B cell (primary cell): ENCODE measurements at regions not wholly inside any gene's neighbourhood (a gene's known extent, or its start where the extent isn't known, plus 50 kb on each side); places are given as distances from the start of the nearest gene placed in this dataset.

Source experiments
- ATAC-seq: fragments of 200-7000 bp; cut with Tn5 transposase; one replicate; pipeline ENCODE4 v1.10.0; 2021; ENCODE audit warnings: low read depth, mild to moderate bottlenecking, moderate number of reproducible peaks, moderate library complexity
- CTCF ChIA-PET: fragments of 350-600 bp; sonication (Branson Sonifier 250); formaldehyde crosslinking; loops from one replicate; lab custom pipeline; 2021; ENCODE audit warnings: antibody characterized with exemption, inconsistent platforms; lab: Charles Lee
- POLR2A ChIA-PET: fragments of 350-600 bp; sonication (Branson Sonifier 250); formaldehyde crosslinking; loops from one replicate; lab custom pipeline; 2021; ENCODE audit warnings: antibody characterized with exemption; lab: Charles Lee
- DNase-seq: peaks from one replicate; pipeline ENCODE4 v3.0.0; 2013
- H2AFZ ChIP-seq: 2 replicates; pipeline ENCODE4 v1.6.1; 2012; ENCODE audit warnings: mild to moderate bottlenecking, low read depth, low read length; ENCODE audit not compliant: insufficient read depth, poor library complexity, severe bottlenecking
- H3K27ac ChIP-seq, 2 donors: 1 replicate in 1 of 2; 2 replicates in 1 of 2; pipeline ENCODE4 v1.5.1; 2012 to 2013; ENCODE audit warnings: low read length in 2 of 2, mild to moderate bottlenecking in 2 of 2, moderate library complexity in 1 of 2
- H3K27me3 ChIP-seq, 4 experiments: fragments of 200-600 bp in 1 of 4; sonication (generic) in 1 of 4; replicated peaks in 1 of 4; 1 replicate in 2 of 4; 2 replicates in 2 of 4; pipeline versions ENCODE4 v1.6.1 to v1.7.0; 2013 to 2016; ENCODE audit warnings: low read length in 3 of 4, mild to moderate bottlenecking in 2 of 4, mixed read lengths in 1 of 4, moderate library complexity in 1 of 4; ENCODE audit not compliant: insufficient read depth in 4 of 4, control insufficient read depth in 3 of 4; ENCODE audit errors: control extremely low read depth in 1 of 4
- H3K36me3 ChIP-seq, 2 experiments: replicated peaks in 1 of 2; 1 replicate in 1 of 2; 2 replicates in 1 of 2; pipeline versions ENCODE4 v1.6.1 to v1.7.1; 2013; ENCODE audit warnings: low read length in 1 of 2; ENCODE audit not compliant: insufficient read depth in 2 of 2, control insufficient read depth in 1 of 2; ENCODE audit errors: control extremely low read depth in 1 of 2, extremely low read depth in 1 of 2
- H3K4me1 ChIP-seq, 2 donors: fragments of 200-600 bp in 1 of 2; sonication (generic) in 1 of 2; 1 replicate in 1 of 2; 2 replicates in 1 of 2; pipeline versions ENCODE4 v1.5.1 to v1.6.1; 2013 to 2017; ENCODE audit warnings: low read length in 2 of 2; ENCODE audit not compliant: control insufficient read depth in 2 of 2, insufficient read depth in 2 of 2
- H3K4me2 ChIP-seq: replicated peaks from 2 replicates; pipeline ENCODE3; 2012; ENCODE audit warnings: mild to moderate bottlenecking, low read depth, low read length; ENCODE audit not compliant: poor library complexity, severe bottlenecking
- H3K4me3 ChIP-seq, 5 experiments: fragments of 200-600 bp in 1 of 5; sonication (generic) in 1 of 5; 1 replicate in 3 of 5; 2 replicates in 2 of 5; pipeline versions ENCODE4 v1.5.1 to v1.7.0; 2011 to 2016; ENCODE audit warnings: low read length in 4 of 5, mild to moderate bottlenecking in 4 of 5, low read depth in 2 of 5, control low read depth in 1 of 5, moderate library complexity in 1 of 5; ENCODE audit not compliant: insufficient read depth in 1 of 5; ENCODE audit errors: control extremely low read depth in 1 of 5, extremely low read depth in 1 of 5
- H3K79me2 ChIP-seq: fragments of 200-600 bp; sonication (generic); one replicate; pipeline ENCODE4 v1.6.0; 2016; ENCODE audit warnings: low read length; ENCODE audit not compliant: control insufficient read depth, insufficient read depth
- H3K9ac ChIP-seq: fragments of 200-600 bp; sonication (generic); 2 replicates; pipeline ENCODE4 v1.6.1; 2017; ENCODE audit warnings: mild to moderate bottlenecking, low read length, moderate library complexity
- H3K9me3 ChIP-seq, 3 donors: one replicate each; pipeline versions ENCODE4 v1.6.1 to v1.7.1; 2013; ENCODE audit warnings: low read length in 2 of 3; ENCODE audit not compliant: control insufficient read depth in 2 of 3, insufficient read depth in 1 of 3; ENCODE audit errors: control extremely low read depth in 1 of 3
- H4K20me1 ChIP-seq: 2 replicates; pipeline ENCODE4 v1.6.0; 2012; ENCODE audit warnings: mild to moderate bottlenecking, low read length; ENCODE audit not compliant: insufficient read depth, control insufficient read depth, poor library complexity, severe bottlenecking
- H3K27ac Mint-ChIP-seq: one replicate; pipeline ENCODE4 v1.8.0; 2021; ENCODE audit warnings: mixed read lengths
- H3K27me3 Mint-ChIP-seq: one replicate; pipeline ENCODE4 v1.8.0; 2021; ENCODE audit warnings: mixed read lengths
- H3K4me1 Mint-ChIP-seq: one replicate; pipeline ENCODE4 v1.8.0; 2021; ENCODE audit warnings: mixed read lengths
- H3K4me3 Mint-ChIP-seq: one replicate; pipeline ENCODE4 v1.8.0; 2021; ENCODE audit warnings: mixed read lengths
- H3K9me3 Mint-ChIP-seq: one replicate; pipeline ENCODE4 v1.8.0; 2022; ENCODE audit warnings: mixed read lengths; ENCODE audit not compliant: insufficient read depth
- EZH2 ChIP-seq: IDR thresholded peaks from 2 replicates; pipeline ENCODE4 v1.6.1; 2012; ENCODE audit warnings: borderline replicate concordance, low read depth, mild to moderate bottlenecking, moderate library complexity, low read length; ENCODE audit not compliant: insufficient read depth, poor library complexity, severe bottlenecking
- WGBS: methylation state at CpG from one replicate; pipeline ENCODE4 v1.1.5; 2013; ENCODE audit warnings: missing lambda C conversion rate; ENCODE audit not compliant: insufficient coverage; 5-methylcytosine and 5-hydroxymethylcytosine counted together
- intact Hi-C: fragments of 100-400 bp; cut with micrococcal nuclease; formaldehyde crosslinking; loops from one replicate; pipeline ENCODE4 v1.10.0; 2022
- TF ChIP-seq, protein P1 (sequence below): fragments of 200-600 bp; IDR thresholded peaks from one replicate; pipeline ENCODE4 v1.8.0; 2022; ENCODE audit warnings: antibody characterized with exemption, mild to moderate bottlenecking

DNA sequence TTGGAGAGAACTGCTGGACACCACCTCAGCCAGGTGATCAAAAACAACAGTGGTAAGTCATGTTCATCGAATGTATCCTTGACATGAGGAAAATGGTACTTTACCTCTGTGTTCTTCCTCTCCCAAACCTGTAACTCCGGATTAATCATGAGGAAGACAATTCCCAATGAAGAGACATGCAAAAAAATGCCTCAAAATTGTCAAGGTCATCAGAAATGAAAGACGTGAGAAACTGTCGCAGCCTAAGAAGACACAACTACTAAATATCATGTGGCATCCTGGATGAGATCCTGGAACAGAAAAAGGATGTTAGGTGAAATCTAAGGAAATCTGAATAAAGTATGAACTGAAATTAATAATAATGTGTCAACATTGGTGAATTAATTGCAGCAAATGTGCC lies 178.4 kb downstream of the LACC1 start:
- no peak overlapping the region for H3K27ac Mint-ChIP-seq
- Histone ChIP-seq H3K4me2 (no peak overlapping the region), H2AFZ (no peak overlapping the region), H3K79me2 (no peaks in the 10 kb centered on the region), H3K36me3 (no peaks in the 10 kb centered on the region), H3K4me3 (no peak overlapping the region), H3K27me3 (peaks cover 0 to 2% (median 0%) of the 10 kb centered on the region in 4 experiments), H3K9me3 (no peaks in the 10 kb centered on the region), H4K20me1 (no peaks in the 10 kb centered on the region), H3K4me1 (no peaks in the 10 kb centered on the region), H3K27ac (no peak overlapping the region), H3K9ac (no peak overlapping the region)
- H3K4me3 Mint-ChIP-seq, result no peak overlapping the region
- H3K27me3 Mint-ChIP-seq, result peaks cover 30% of the 10 kb centered on the region
- DNase-seq (no peak), ATAC-seq (no peak)
- H3K9me3 Mint-ChIP-seq, result no peaks in the 10 kb centered on the region
- H3K4me1 Mint-ChIP-seq, result no peaks in the 10 kb centered on the region
- ChIA-PET CTCF (no interaction called here), POLR2A (no interaction called here)
- WGBS, result no CpG with 5 or more reads among the region's 4 CpGs
- TF ChIP-seq, protein P1, sequence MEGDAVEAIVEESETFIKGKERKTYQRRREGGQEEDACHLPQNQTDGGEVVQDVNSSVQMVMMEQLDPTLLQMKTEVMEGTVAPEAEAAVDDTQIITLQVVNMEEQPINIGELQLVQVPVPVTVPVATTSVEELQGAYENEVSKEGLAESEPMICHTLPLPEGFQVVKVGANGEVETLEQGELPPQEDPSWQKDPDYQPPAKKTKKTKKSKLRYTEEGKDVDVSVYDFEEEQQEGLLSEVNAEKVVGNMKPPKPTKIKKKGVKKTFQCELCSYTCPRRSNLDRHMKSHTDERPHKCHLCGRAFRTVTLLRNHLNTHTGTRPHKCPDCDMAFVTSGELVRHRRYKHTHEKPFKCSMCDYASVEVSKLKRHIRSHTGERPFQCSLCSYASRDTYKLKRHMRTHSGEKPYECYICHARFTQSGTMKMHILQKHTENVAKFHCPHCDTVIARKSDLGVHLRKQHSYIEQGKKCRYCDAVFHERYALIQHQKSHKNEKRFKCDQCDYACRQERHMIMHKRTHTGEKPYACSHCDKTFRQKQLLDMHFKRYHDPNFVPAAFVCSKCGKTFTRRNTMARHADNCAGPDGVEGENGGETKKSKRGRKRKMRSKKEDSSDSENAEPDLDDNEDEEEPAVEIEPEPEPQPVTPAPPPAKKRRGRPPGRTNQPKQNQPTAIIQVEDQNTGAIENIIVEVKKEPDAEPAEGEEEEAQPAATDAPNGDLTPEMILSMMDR, result no peak
- TF ChIP-seq EZH2, result no peak
- intact Hi-C loops, result no loop called here

DNA sequence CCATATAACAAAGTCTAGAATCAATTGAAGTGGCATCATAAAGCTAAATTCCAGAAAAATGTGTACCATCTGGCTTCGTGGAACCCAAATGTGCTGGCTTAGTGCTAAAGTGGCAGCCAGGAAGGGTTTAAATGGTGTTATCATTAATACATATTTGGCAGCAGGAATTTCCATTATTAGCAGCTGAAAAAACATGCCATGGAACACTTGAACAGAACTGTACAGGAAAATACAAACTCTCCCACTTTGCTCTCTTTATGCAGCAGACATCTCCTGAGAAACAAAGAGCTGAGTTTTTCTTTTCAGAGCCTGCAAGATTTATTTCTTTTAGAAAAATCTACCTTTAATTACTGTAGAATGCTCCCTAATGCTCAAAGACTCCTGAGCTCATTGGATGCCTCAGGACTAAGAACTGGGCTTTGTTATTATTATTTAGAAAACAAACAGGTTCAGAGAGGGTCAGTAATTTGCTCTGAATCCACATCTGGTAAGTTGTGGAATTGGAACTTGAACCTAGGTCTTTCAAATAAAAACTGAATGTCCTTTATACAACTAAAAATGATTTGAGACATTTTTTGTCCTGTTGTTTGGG lies 179.0 kb downstream of the LACC1 start:
- peaks cover 29% of the 10 kb centered on the region for H3K27me3 Mint-ChIP-seq
- H3K4me2 ChIP-seq, result no peak overlapping the region
- H3K79me2 ChIP-seq, result no peaks in the 10 kb centered on the region
- no peaks in the 10 kb centered on the region for H3K9me3 Mint-ChIP-seq
- no peaks in the 10 kb centered on the region for H3K4me1 ChIP-seq
- H2AFZ ChIP-seq, result no peak overlapping the region
- H3K27ac ChIP-seq, result no peak overlapping the region
- POLR2A ChIA-PET, result no interaction called here
- WGBS, result no CpG with 5 or more reads among the region's 1 CpG
- no peak for ATAC-seq
- peaks cover 0 to 2% (median 0%) of the 10 kb centered on the region in 4 experiments for H3K27me3 ChIP-seq
- TF ChIP-seq EZH2, result no peak
- TF ChIP-seq, protein P1, result no peak
- no peak for DNase-seq
- no peaks in the 10 kb centered on the region for H3K9me3 ChIP-seq
- CTCF ChIA-PET, result no interaction called here
- no peak overlapping the region for H3K4me3 ChIP-seq
- no peak overlapping the region for H3K27ac Mint-ChIP-seq
- no peaks in the 10 kb centered on the region for H3K4me1 Mint-ChIP-seq
- intact Hi-C loops, result no loop called here
- H3K36me3 ChIP-seq, result no peaks in the 10 kb centered on the region
- H4K20me1 ChIP-seq, result no peaks in the 10 kb centered on the region
- no peak overlapping the region for H3K4me3 Mint-ChIP-seq
- no peak overlapping the region for H3K9ac ChIP-seq
